Kidney (tissue), 13 donors: ENCODE measurements at regions not wholly inside any gene's neighbourhood (a gene's known extent, or its start where the extent isn't known, plus 50 kb on each side); places are given as distances from the start of the nearest gene placed in this dataset.

Experiments
- DNase-seq, 5 donors: peaks; one replicate each; pipeline ENCODE4 v3.0.0-alpha.2; 2013 to 2020
- FAIRE-seq: peaks from 2 replicates; lab custom pipeline; 2012; peaks lifted over from hg19 to GRCh38; lab: Jason Lieb, UNC
- H3K27ac ChIP-seq, 2 donors: one replicate each; pipeline ENCODE4 v1.7.0; 2013; ENCODE audit warnings: low read depth in 2 of 2, low read length in 2 of 2, inconsistent platforms in 1 of 2
- H3K27me3 ChIP-seq: one replicate; pipeline ENCODE4 v1.7.1; 2013; ENCODE audit warnings: low read length, inconsistent platforms; ENCODE audit not compliant: control insufficient read depth, insufficient read depth
- H3K36me3 ChIP-seq, 3 donors: one replicate each; pipeline versions ENCODE4 v1.7.0 to v1.7.1; 2013; ENCODE audit warnings: low read length in 3 of 3, control low read depth in 1 of 3, inconsistent platforms in 1 of 3; ENCODE audit not compliant: insufficient read depth in 3 of 3, control insufficient read depth in 2 of 3
- H3K4me1 ChIP-seq, 3 donors: one replicate each; pipeline versions ENCODE4 v1.7.0 to v1.7.1; 2013; ENCODE audit warnings: low read length in 3 of 3, inconsistent platforms in 1 of 3, low read depth in 1 of 3; ENCODE audit not compliant: control insufficient read depth in 2 of 3, insufficient read depth in 2 of 3
- H3K4me3 ChIP-seq, 3 donors: one replicate each; pipeline versions ENCODE4 v1.7.0 to v1.8.1; 2013; ENCODE audit warnings: low read length in 3 of 3, control low read depth in 1 of 3, inconsistent platforms in 1 of 3
- H3K9ac ChIP-seq, 3 donors: one replicate each; pipeline versions ENCODE4 v1.7.0 to v1.7.1; 2013; ENCODE audit warnings: low read length in 3 of 3, control low read depth in 1 of 3, inconsistent platforms in 1 of 3
- H3K9me3 ChIP-seq, 3 donors: one replicate each; pipeline versions ENCODE4 v1.7.0 to v1.7.1; 2013; ENCODE audit warnings: low read length in 3 of 3, control low read depth in 1 of 3, inconsistent platforms in 1 of 3; ENCODE audit not compliant: control insufficient read depth in 2 of 3, insufficient read depth in 1 of 3
- intact Hi-C: fragments of 100-400 bp; cut with DNase I; formaldehyde crosslinking; loops from one replicate; pipeline ENCODE4 v1.11.1; 2022
- TF ChIP-seq, protein P1 (sequence below): IDR thresholded peaks from 3 replicates; pipeline ENCODE4 v1.5.1; 2012; ENCODE audit warnings: mild to moderate bottlenecking, moderate library complexity, borderline replicate concordance; ENCODE audit not compliant: insufficient read depth; ENCODE audit errors: extremely low read depth
- donor health status: control.
- donor health status: control.
- donor health status: control.
- donor health status: control.
- donor health status: control.
- donor health status: DM: yes; HTN: yes; CAD: no.
- donor health status: Normal renal cell carcinoma (clear cell type).

DNA sequence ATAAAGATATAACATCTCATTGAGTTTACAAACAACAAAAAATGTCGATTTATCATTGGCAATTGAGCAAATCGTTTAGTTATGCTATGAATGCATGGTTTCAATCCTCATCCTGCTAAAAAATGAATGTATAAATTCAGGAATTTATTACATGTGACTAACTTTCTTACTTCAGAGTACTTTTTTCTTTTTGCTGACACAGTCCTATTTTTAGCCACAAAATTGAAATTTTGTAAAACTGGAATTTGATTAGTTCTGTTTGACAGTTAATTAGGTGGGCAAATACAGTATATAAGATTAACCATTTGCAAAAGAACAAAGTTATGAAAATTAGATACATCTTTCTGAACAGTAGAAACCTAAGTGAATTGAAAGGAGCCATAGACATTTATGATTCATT, 925.0 kb upstream of the CHORDC1 start:
- no peak for DNase-seq
- no peaks in the 10 kb centered on the region for H3K36me3 ChIP-seq
- no peak overlapping the region for H3K9ac ChIP-seq
- H3K4me1 ChIP-seq: no peaks in the 10 kb centered on the region
- no peak overlapping the region for H3K27ac ChIP-seq
- no peaks in the 10 kb centered on the region for H3K27me3 ChIP-seq
- no peak overlapping the region for H3K4me3 ChIP-seq
- TF ChIP-seq, protein P1, sequence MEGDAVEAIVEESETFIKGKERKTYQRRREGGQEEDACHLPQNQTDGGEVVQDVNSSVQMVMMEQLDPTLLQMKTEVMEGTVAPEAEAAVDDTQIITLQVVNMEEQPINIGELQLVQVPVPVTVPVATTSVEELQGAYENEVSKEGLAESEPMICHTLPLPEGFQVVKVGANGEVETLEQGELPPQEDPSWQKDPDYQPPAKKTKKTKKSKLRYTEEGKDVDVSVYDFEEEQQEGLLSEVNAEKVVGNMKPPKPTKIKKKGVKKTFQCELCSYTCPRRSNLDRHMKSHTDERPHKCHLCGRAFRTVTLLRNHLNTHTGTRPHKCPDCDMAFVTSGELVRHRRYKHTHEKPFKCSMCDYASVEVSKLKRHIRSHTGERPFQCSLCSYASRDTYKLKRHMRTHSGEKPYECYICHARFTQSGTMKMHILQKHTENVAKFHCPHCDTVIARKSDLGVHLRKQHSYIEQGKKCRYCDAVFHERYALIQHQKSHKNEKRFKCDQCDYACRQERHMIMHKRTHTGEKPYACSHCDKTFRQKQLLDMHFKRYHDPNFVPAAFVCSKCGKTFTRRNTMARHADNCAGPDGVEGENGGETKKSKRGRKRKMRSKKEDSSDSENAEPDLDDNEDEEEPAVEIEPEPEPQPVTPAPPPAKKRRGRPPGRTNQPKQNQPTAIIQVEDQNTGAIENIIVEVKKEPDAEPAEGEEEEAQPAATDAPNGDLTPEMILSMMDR: no peak
- no peaks in the 10 kb centered on the region for H3K9me3 ChIP-seq
- intact Hi-C loops: no loop called here
- no peak for FAIRE-seq

DNA sequence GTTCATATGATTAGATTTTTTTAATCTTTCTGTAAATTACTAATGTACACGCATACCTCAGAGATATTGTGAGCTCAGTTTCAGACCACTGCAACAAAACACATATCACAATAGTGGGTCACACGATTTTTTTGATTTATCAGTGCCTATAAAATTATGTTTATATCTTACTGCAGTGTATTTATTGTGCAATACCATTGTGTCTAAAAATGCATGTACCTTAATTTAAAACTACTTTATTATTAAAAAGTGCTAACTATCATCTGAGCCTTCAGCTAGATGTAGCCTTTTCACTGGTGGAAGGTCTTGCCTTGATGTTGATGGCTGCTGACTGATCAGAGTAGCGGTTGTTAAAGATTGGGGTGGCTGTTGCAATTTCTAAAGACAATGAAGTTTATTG, 918.8 kb upstream of the CHORDC1 start:
- Histone ChIP-seq H3K27me3 (no peaks in the 10 kb centered on the region), H3K27ac (no peak overlapping the region), H3K9me3 (no peaks in the 10 kb centered on the region), H3K9ac (no peak overlapping the region), H3K4me1 (no peaks in the 10 kb centered on the region), H3K4me3 (no peak overlapping the region), H3K36me3 (no peaks in the 10 kb centered on the region)
- TF ChIP-seq, protein P1: no peak
- DNase-seq (no peak), FAIRE-seq (no peak)
- intact Hi-C loops: no loop called here

DNA sequence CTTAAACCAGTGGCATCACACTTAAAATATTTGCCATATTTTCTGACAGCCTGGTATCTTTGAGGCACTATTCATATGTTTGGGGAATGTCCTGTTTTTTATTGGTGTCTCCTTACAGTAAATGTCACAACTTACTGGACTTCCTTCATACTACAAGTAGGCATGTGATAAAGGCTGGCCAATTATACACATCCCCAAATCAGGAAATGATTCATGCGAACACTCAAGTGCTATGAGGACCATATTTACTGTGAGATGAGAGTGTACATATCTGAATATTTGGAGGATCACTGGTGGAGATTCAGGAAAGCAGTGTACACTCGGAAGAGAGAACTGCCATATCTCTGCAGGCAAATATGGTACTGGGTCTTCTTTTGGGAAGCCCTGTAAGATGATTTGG, 913.8 kb upstream of the CHORDC1 start:
- no peak for DNase-seq
- FAIRE-seq: no peak
- TF ChIP-seq, protein P1: no peak
- H3K9ac ChIP-seq: no peak overlapping the region
- H3K27me3 ChIP-seq: no peaks in the 10 kb centered on the region
- no peak overlapping the region for H3K4me3 ChIP-seq
- H3K36me3 ChIP-seq: no peaks in the 10 kb centered on the region
- intact Hi-C loops: no loop called here
- no peaks in the 10 kb centered on the region for H3K9me3 ChIP-seq
- H3K4me1 ChIP-seq: no peaks in the 10 kb centered on the region
- H3K27ac ChIP-seq: no peak overlapping the region

DNA sequence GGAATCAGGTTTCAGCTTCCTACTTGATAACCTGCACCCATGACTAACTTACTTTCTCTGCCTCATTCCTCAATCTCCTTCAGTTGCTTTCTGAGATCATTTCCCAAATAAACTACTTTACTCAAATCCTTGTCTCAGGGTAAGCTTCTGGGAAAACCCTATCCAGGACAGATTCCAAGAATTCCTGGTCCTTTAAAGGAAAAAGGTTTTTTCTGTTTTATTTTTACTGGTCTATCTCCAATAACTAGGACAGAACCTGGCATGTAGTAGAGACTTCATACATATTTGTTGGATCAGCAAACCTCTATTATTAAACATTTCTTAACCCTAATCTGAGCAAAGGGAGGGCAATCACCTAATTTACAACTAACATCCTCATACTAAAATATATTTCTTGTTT, 910.5 kb upstream of the CHORDC1 start:
- H3K36me3 ChIP-seq: no peaks in the 10 kb centered on the region
- H3K27ac ChIP-seq: no peak overlapping the region
- H3K4me1 ChIP-seq: no peaks in the 10 kb centered on the region
- no peak overlapping the region for H3K9ac ChIP-seq
- TF ChIP-seq, protein P1: no peak
- intact Hi-C loops: no loop called here
- H3K27me3 ChIP-seq: no peaks in the 10 kb centered on the region
- FAIRE-seq: no peak
- no peak for DNase-seq
- no peaks in the 10 kb centered on the region for H3K9me3 ChIP-seq
- no peak overlapping the region for H3K4me3 ChIP-seq
